GM18505 (cell line): ENCODE measurements at regions not wholly inside any gene's neighbourhood (a gene's known extent, or its start where the extent isn't known, plus 50 kb on each side); places are given as distances from the start of the nearest gene placed in this dataset.

Experiments used
- ATAC-seq: cut with Tn5 transposase; IDR thresholded peaks from one replicate; pipeline ENCODE4 v1.9.1; 2021; ENCODE audit not compliant: unreplicated experiment
- POLR2A ChIP-seq: IDR thresholded peaks from 4 replicates; pipeline ENCODE4 v1.6.1; 2011; ENCODE audit warnings: borderline replicate concordance; ENCODE audit not compliant: insufficient read depth, insufficient read length; ENCODE audit errors: extremely low read depth

- no peak for ATAC-seq
- TF ChIP-seq POLR2A: no peak
Observed at GRCh38 chr2:103254611-103255010, 492.8 kb downstream of the TMEM182 start.

GRCh38 chr2:103264058-103264768 is 502.4 kb downstream of the TMEM182 start:
- no peak for TF ChIP-seq POLR2A
- no peak for ATAC-seq

- no peak for ATAC-seq
- TF ChIP-seq POLR2A: no peak
Observed at GRCh38 chr2:103265521-103265920, 503.7 kb downstream of the TMEM182 start.

- TF ChIP-seq POLR2A: no peak
- ATAC-seq: no peak
Observed at GRCh38 chr2:103268841-103269498, 507.1 kb downstream of the TMEM182 start.

- TF ChIP-seq POLR2A: no peak
- ATAC-seq: no peak
Observed at GRCh38 chr2:103276869-103277268, 515.0 kb downstream of the TMEM182 start.

GRCh38 chr2:103284750-103285149 is 522.9 kb downstream of the TMEM182 start:
- no peak for ATAC-seq
- TF ChIP-seq POLR2A: no peak

- no peak for TF ChIP-seq POLR2A
- no peak for ATAC-seq
Observed at GRCh38 chr2:103285354-103285753, 523.5 kb downstream of the TMEM182 start.

GRCh38 chr2:103287746-103288145 is 525.9 kb downstream of the TMEM182 start:
- TF ChIP-seq POLR2A: no peak
- ATAC-seq: no peak

- no peak for TF ChIP-seq POLR2A
- no peak for ATAC-seq
Observed at GRCh38 chr2:103288696-103289095, 526.9 kb downstream of the TMEM182 start.

GRCh38 chr2:103289105-103289725 is 527.4 kb downstream of the TMEM182 start:
- no peak for ATAC-seq
- TF ChIP-seq POLR2A: no peak

GRCh38 chr2:103292573-103292972 is 530.7 kb downstream of the TMEM182 start:
- ATAC-seq: no peak
- no peak for TF ChIP-seq POLR2A

GRCh38 chr2:103293067-103293741 is 531.4 kb downstream of the TMEM182 start:
- no peak for ATAC-seq
- no peak for TF ChIP-seq POLR2A

GRCh38 chr2:103293742-103294077 is 531.9 kb downstream of the TMEM182 start:
- no peak for TF ChIP-seq POLR2A
- ATAC-seq: no peak
